HG03460 (cell line): ENCODE measurements at regions not wholly inside any gene's neighbourhood (a gene's known extent, or its start where the extent isn't known, plus 50 kb on each side); places are given as distances from the start of the nearest gene placed in this dataset.
"Not testable (repeated sequence)": the region's sequence is repeated elsewhere in the genome, so short reads cannot be mapped to it uniquely, and the experiment has no call there.

Experiments used
- ATAC-seq: cut with Tn5 transposase; IDR thresholded peaks from one replicate; pipeline ENCODE4 v1.9.1; 2021; ENCODE audit not compliant: unreplicated experiment

DNA sequence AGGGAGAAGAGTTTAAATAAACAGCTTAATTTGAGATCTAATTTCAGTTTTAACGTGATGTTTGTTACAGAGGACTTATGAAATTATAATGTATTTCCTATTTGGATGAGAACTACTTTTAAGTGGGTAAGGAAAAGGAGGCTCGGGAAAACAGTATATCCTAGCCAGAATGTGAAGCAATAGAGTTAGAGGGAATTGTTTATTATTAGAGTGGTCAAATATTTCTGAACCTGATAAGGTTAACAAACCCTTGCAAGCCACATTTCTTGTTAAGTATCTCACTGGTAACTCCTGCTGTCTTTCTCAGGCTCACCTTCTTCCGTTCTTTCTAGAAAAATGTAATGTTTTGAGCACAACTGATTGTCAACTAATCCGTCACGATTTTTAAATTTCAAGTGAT is 335.1 kb upstream of the MBL2 start:
- no peak for ATAC-seq

DNA sequence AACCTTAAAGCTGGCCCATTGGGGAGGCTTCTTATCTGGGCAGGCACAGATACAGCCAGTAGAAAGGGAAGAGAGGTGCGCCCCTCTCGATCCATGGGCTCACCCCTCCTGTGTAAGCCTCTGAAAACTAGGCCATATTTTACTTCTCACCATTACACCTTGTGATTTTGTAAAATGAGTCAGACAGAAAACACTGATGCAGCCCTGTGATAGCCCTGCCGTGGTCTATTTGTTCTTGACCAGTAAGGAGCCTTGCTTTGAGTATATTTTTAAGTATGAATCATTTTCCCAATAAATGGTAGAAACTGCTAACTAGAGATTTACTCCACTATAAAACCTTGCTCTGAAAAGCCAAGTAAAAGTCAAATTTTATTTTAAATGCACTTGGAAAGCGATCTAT is 329.8 kb upstream of the MBL2 start:
- no peak for ATAC-seq

GRCh38 chr10:53093878-53094277 is 321.3 kb upstream of the MBL2 start:
- no peak for ATAC-seq

DNA sequence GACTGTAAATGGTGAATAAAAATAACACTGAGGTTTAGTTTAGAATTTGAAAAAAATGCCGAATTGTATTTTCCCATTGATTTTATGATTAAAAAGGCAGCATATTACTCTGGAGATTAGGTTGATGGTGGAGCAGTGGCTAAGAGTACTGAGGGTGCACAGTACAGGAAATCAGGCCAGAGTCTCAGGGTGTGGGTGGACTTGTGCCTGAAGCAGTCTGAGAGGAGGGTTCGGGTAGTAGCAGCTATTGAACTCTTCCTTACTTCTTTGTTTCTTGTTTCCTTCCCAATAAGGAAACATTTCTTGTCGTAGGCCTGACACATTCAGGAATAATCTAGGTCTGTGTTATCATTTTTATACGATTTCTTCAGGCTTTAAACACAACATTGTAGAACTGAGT is 319.0 kb upstream of the MBL2 start:
- ATAC-seq: no peak

DNA sequence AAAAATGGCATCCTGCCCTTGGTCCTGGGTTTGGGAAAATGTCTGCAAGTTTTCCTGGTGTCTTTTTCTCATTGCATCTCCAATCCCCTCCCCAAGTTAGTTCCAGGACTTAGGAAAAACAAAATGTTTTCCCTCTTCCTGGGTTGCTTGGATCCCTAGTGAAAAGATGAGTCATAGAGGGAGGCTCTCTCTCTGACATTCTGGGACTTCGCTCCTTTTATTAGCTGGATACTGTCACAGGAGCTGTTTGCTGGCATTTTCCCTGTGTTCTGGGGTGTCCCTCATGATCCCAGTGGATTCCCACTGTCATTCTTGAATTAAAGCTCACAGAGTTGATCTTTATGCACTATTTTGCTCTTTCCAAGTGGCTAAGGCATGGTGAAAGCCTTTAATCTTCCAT is 316.4 kb upstream of the MBL2 start:
- ATAC-seq: no peak

DNA sequence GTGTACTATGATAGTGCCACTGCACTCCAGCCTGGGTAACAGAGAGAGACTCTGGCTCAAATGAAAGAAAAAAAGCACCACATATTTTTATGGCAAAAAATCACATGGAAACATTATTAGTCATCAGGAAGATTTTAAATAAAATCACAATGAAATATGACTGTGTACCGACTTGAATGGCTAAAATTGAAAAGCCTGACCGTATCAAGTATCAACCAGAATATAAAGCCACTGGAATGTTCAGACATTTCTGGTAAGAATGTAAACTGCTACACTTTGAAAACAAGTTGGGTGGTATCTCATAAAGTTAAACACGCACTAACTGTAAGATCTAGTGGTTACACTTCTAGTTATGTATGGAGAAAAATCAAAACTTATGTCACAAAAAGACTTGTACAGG is 306.7 kb upstream of the MBL2 start:
- ATAC-seq: no peak

DNA sequence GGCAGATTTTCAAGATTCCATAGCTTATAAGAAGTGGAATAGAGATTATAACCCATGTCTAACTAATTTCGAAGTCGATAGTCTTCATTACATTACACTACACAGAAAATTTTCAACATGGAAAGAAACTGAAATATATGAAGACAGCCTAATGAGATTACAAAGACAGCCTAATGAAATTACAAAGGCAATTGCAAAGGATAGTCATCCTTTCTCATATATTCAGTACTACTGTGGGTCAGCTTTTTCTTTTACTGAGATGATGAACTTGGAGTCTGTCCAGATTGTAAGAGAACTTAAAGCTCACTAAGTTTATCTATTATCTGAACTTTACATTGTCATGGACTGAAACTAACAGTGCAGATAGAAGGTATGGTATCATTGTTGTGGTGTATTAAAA is 304.4 kb upstream of the MBL2 start:
- ATAC-seq: no peak

DNA sequence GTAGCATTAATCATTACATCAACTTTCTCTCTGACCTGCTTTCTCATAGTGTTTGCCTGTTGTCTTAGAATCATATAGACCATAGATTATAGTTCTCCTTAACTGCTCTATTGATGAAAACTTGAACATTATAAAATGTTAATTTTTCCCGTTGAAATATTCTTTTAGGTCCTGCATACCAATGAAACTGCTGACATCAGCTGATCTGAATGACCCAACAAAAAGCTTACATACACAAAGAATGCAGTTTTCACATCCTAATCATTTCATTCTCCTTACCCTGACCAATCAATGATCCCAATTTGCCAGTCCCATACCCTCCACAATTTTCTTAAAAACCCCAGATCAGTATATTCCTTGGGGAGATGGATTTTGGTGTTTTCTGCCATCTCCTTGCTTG is 302.9 kb upstream of the MBL2 start:
- no peak for ATAC-seq

- no peak for ATAC-seq
Measured at GRCh38 chr10:53072144-53072543, 299.6 kb upstream of the MBL2 start.

DNA sequence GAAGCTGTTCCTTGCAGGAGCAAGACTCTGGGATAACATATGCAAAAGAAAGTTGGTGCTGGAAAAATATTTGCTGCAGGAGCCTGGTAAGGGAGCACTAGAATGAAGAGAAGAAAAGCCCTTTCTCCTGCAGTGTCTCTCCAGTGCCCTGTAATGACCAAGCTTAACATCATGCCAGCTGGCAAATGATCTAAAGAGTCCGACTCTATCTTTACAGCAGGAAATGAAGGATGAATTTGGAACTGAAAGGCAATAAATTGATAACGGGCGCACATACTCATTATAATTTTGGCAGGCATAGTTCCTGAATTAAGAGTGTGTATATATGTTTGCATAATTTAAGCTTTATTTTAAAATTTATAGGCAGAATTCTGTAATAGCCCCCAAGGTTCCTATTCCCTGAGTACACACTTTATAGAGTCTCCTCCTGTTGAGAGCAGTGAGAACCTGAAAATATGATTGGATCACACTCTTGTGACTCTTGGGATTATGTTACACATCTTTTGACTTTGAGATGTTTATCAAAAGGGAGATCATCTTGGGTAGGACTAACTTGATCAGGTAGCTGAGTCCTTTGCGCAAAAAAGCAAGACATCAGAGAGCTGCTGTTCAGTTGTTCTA is 299.0 kb upstream of the MBL2 start:
- no peak for ATAC-seq

DNA sequence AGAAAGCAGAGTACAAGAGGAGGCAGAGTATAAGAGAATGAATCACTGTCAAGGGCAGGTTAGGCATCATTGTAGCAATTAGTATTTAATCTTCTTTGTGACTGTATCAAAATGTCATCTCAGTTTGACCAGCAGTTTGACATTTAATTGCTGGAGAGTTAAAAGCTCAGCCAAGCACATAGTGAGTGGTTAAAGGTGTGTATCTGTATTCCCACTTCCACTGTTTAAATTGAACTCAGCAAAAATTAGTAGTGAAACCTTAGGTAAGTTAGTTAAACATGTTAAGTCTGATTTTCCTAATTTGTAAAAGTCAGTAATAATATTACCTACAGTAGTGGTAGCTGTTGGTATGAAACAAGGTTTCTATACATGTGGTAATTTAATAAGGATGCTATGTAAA is 296.4 kb upstream of the MBL2 start:
- no peak for ATAC-seq

DNA sequence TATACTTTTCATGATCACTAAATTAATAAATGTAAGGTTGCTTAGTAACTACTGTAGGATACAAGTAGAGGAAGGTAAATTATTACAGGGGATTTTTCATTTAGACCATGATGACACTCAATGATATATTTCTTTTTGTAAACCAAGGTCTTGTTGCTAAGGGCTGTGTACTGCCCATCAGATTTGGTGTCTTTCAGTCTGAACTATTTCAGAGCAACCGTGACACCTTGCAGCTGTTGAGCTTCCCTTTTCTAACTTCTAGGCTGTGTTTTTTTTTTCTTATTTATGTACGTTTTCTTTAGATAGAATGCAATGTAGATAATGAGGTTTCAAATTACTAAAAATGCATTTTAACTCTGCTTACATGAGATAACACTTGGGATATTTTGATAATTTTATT is 292.0 kb upstream of the MBL2 start:
- ATAC-seq: no peak

DNA sequence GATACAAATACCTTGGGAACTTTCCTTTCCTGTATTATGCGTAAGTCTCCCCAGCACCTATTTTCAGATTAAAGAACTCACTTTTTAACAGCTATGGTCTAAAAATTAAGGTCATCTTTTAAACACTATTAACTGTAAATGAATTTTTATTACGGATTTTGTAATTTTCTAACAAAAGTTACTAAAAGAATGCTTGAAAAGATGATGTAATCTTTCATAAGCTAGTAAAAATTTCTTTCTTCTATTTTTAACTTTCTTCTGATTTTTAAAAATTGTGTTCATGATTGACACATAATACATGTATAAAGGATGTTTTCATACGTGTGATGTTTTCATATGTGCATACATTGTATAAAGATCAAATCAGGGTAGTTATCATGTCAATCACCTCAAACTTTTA is 291.2 kb upstream of the MBL2 start:
- no peak for ATAC-seq

DNA sequence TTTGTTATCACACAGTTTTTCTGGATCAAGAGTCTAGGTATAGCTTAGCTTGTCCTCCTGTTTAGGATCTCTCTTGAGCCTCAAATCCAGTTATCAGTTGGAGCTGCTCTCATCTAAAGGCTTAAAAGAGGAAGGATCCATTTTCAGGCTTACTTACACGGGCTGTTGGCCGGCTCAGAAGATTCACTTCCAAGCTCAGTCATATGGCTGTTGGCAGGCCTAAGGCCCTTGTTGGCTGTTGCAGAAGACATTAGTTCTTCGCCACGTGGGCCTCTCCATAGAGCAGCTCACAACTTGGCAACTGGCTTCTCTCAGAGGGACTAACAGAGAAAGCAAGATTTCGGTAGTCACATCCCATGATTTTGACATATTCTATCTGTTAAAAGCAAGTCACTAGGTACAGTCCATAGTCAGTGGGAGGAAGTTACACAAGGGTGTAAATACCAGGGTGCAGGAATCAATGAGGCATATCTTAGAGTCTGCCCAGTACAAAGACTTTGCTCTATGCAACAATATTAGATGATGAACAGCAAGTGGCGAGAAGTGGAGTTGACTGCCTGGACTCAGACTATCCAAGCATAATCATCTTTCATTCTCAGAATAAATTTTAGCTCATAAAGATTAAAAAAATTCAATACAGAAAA is 280.1 kb upstream of the MBL2 start:
- ATAC-seq: no peak

- ATAC-seq: no peak
Measured at GRCh38 chr10:53045315-53045714, 272.7 kb upstream of the MBL2 start.

DNA sequence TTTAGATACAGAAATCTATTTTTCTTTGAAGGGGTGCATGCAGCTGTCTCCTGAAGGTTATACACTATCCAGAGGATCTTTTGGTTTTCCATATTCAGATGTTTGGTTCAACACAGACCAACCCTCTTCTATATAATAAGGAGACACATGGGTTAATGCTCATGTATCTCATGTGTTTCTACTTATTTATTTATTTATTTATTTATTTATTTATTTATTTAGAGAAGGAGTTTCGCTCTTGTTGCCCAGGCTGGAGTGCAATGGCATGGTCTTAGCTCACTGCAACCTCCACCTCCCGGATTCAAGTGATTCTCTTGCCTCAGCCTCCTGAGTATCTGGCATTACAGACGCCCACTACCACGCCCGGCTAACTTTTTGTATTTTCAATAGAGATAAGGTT is 263.2 kb upstream of the MBL2 start:
- ATAC-seq: not testable (repeated sequence)

- no peak for ATAC-seq
Measured at GRCh38 chr10:53033396-53033795, 260.8 kb upstream of the MBL2 start.

GRCh38 chr10:53029872-53030849 is 257.6 kb upstream of the MBL2 start:
- peak; percentile 54 for ATAC-seq

DNA sequence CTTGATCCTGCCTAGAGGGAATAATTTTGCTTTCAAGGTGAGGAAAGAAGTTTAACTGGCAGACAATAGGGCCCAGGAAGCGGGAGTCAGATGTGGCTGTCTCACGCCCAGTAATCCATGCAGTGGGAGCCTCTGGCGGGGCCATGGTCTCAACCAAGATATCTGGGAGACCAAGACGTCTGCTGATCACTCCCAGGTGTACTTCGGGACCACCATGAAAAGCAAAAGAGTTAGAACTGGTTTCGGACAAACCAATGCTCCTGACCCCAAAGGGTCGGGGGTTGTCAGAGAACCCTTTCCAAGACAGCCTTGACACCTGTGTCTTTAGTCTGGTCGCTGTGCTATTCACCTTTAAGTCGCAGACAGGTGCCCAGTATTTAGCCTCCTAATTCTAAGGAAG is 256.9 kb upstream of the MBL2 start:
- ATAC-seq: no peak

- not testable (repeated sequence) for ATAC-seq
Measured at GRCh38 chr10:53025765-53026164, 253.2 kb upstream of the MBL2 start.

DNA sequence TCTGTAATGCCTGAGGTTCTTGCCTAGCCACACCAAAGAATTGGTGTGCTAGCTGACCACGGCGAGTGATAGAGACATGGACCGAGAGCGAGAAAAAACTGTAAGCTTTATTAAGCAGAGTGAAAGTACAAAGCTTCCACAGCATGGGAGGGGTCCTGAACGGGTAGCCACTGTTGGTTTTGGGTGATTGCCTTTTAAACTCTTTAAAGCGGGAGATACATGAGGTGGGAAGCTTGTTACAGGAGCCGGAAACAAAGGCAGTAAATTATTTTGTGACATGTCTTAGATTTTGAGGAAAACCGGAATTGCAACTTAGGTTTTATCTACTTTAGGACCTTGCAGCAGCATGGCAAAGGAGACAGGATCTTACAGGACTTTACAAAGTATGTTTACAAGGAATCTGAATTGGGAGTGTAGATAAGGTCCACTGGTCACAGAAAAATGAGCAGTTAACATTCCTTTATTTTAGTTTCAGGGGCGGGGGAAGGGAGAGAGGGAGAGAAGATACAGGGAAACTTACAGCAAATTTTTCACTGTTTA is 252.7 kb upstream of the MBL2 start:
- ATAC-seq: no peak

DNA sequence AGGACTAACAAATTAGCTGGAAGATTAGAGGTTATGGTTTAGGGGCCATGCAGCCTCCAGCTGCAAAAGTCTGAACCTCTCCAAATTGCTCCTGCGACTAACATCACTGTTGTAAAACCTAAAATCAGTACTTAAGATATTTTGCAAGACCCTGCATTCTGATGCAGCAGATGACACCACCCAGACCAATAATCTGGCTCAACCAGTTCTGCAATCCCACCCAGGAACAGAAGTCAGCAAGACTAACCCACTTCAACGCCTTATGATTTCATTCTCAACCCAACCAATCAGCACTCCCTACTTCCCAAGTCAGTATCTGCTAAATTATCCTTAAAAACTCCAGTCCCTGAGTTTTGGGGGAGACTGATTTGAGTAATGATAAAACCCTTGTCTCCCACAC is 250.8 kb upstream of the MBL2 start:
- no peak for ATAC-seq
